MM.1S (cell line): ENCODE measurements at regions not wholly inside any gene's neighbourhood (a gene's known extent, or its start where the extent isn't known, plus 50 kb on each side); places are given as distances from the start of the nearest gene placed in this dataset.

Experiments used
- CTCF ChIP-seq: fragments of 300-600 bp; sonication (generic); IDR thresholded peaks from 2 replicates; pipeline ENCODE4 v1.5.1; 2016; ENCODE audit warnings: antibody characterized with exemption, low read length, mixed read lengths
- EZH2 ChIP-seq: fragments of 300-600 bp; sonication (generic); optimal IDR thresholded peaks from 2 replicates; pipeline ENCODE3; 2017; ENCODE audit warnings: low read depth, mild to moderate bottlenecking, antibody characterized with exemption, low read length, mixed read lengths

- TF ChIP-seq CTCF (no peak), EZH2 (no peak)
Observed at GRCh38 chr14:29453045-29453444, 474.6 kb downstream of the PRKD1 start.
